GM23248 (cell line): ENCODE measurements at regions not wholly inside any gene's neighbourhood (a gene's known extent, or its start where the extent isn't known, plus 50 kb on each side); places are given as distances from the start of the nearest gene placed in this dataset.

Experiments used
- EZH2 ChIP-seq: fragments of 200-600 bp; sonication (generic); IDR thresholded peaks from 2 replicates; pipeline ENCODE4 v1.6.1; 2018; ENCODE audit warnings: antibody characterized with exemption, mild to moderate bottlenecking; ENCODE audit not compliant: insufficient read depth, poor library complexity, severe bottlenecking
- EZH2phosphoT487 ChIP-seq: fragments of 200-600 bp; sonication (generic); IDR thresholded peaks from 2 replicates; pipeline ENCODE4 v1.6.1; 2018; ENCODE audit warnings: antibody characterized with exemption, moderate library complexity, mild to moderate bottlenecking, low read depth; ENCODE audit not compliant: insufficient read depth

GRCh38 chr5:87138091-87138805 is 129.4 kb upstream of the RASA1 start:
- TF ChIP-seq EZH2phosphoT487 (no peak), EZH2 (no peak)
